Upper lobe of left lung (tissue), 4 donors: ENCODE measurements at regions not wholly inside any gene's neighbourhood (a gene's known extent, or its start where the extent isn't known, plus 50 kb on each side); places are given as distances from the start of the nearest gene placed in this dataset.

ENCODE experiments used
- POLR2A ChIP-seq, 4 donors: fragments of 450-650 bp; IDR thresholded peaks; one replicate each; pipeline ENCODE4 v1.5.1; 2016 to 2017; ENCODE audit warnings: antibody characterized with exemption in 4 of 4, mild to moderate bottlenecking in 2 of 4
- POLR2AphosphoS5 ChIP-seq, 2 donors: sonication (generic); formaldehyde crosslinking; IDR thresholded peaks; one replicate each; pipeline ENCODE4 v1.5.1; 2017; ENCODE audit warnings: antibody characterized with exemption in 2 of 2
- TF ChIP-seq, protein P1 (sequence below), 6 experiments: fragments of 450-650 bp in 4 of 6; fragments of 200-600 bp in 2 of 6; sonication (generic) in 2 of 6; IDR thresholded peaks; one replicate each; pipeline ENCODE4 v1.5.1; 2016 to 2019; ENCODE audit warnings: antibody characterized with exemption in 6 of 6

GRCh38 chr5:168165977-168166376 lies 125.5 kb upstream of the WWC1 start:
- TF ChIP-seq, protein P1, sequence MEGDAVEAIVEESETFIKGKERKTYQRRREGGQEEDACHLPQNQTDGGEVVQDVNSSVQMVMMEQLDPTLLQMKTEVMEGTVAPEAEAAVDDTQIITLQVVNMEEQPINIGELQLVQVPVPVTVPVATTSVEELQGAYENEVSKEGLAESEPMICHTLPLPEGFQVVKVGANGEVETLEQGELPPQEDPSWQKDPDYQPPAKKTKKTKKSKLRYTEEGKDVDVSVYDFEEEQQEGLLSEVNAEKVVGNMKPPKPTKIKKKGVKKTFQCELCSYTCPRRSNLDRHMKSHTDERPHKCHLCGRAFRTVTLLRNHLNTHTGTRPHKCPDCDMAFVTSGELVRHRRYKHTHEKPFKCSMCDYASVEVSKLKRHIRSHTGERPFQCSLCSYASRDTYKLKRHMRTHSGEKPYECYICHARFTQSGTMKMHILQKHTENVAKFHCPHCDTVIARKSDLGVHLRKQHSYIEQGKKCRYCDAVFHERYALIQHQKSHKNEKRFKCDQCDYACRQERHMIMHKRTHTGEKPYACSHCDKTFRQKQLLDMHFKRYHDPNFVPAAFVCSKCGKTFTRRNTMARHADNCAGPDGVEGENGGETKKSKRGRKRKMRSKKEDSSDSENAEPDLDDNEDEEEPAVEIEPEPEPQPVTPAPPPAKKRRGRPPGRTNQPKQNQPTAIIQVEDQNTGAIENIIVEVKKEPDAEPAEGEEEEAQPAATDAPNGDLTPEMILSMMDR (IDR thresholded peaks at IDR 0.05), result no peak
- TF ChIP-seq POLR2A (IDR thresholded peaks at IDR 0.05), result no peak
- TF ChIP-seq POLR2AphosphoS5 (IDR thresholded peaks at IDR 0.05), result no peak
